K562 (cell line): ENCODE measurements at regions not wholly inside any gene's neighbourhood (a gene's known extent, or its start where the extent isn't known, plus 50 kb on each side); places are given as distances from the start of the nearest gene placed in this dataset.

ENCODE experiments used
- ATAC-seq: fragments of 200-7000 bp; cut with Tn5 transposase; 3 replicates; pipeline ENCODE4 v1.9.1; 2020; ENCODE audit warnings: moderate library complexity
- BruUV-seq: library from RNA; stranded (reverse); fragments of 400-500 nt; replicated peaks from 2 replicates; lab custom pipeline; 2021; lab: Mats Ljungman, UMichigan
- CTCF ChIA-PET: fragments of 300-600 bp; formaldehyde crosslinking; extraction: SDS; loops from one replicate; lab custom pipeline; 2021; ENCODE audit warnings: low intra/inter-chr PET ratio; lab: Yijun Ruan, JAX
- POLR2A ChIA-PET: fragments of 300-600, 350-650 bp; sonication (Branson Sonifier 250); formaldehyde crosslinking; extraction: SDS; loops from one replicate; lab custom pipeline; 2021; ENCODE audit warnings: antibody characterized with exemption, inconsistent platforms; lab: Yijun Ruan, JAX
- DNase-seq, 4 experiments: peaks; one replicate each; pipeline versions ENCODE4 v3.0.0 to v3.0.0-alpha.2; 2011 to 2018; ENCODE audit warnings: low spot score in 3 of 4, mixed read lengths in 3 of 4; ENCODE audit errors: extremely low read depth in 1 of 4
- FAIRE-seq: peaks from 2 replicates; lab custom pipeline; 2011; peaks lifted over from hg19 to GRCh38; lab: Jason Lieb, UNC
- H2AFZ ChIP-seq: 2 replicates; pipeline ENCODE4 v1.6.0; 2011; ENCODE audit warnings: low read depth, low read length, control low read depth, inconsistent platforms
- H3K27ac ChIP-seq: fragments of 200-600 bp; 3 replicates; pipeline ENCODE4 v1.8.0; 2011; ENCODE audit warnings: low read depth, mild to moderate bottlenecking, control low read depth, inconsistent platforms, low read length, moderate library complexity, mixed read lengths; ENCODE audit errors: extremely low read depth
- H3K27me3 ChIP-seq, 2 experiments: fragments of 300-600 bp in 1 of 2; 2 replicates in 1 of 2; 3 replicates in 1 of 2; pipeline versions ENCODE4 v1.6.0 to v1.8.0; 2011; ENCODE audit warnings: inconsistent platforms in 2 of 2, low read length in 2 of 2, mild to moderate bottlenecking in 1 of 2, mixed read lengths in 1 of 2, moderate library complexity in 1 of 2; ENCODE audit not compliant: control insufficient read depth in 2 of 2, insufficient read depth in 2 of 2
- H3K36me3 ChIP-seq: fragments of 300-600 bp; 3 replicates; pipeline ENCODE4 v1.8.0; 2011; ENCODE audit warnings: mild to moderate bottlenecking, low read length, inconsistent platforms; ENCODE audit not compliant: control insufficient read depth, insufficient read depth
- H3K4me1 ChIP-seq, 2 experiments: fragments of 200-600 bp in 1 of 2; replicated peaks in 1 of 2; 2 replicates in 1 of 2; 3 replicates in 1 of 2; pipeline versions ENCODE4 v1.5.1 to v1.8.0; 2011; ENCODE audit warnings: inconsistent platforms in 2 of 2, low read length in 2 of 2, mild to moderate bottlenecking in 1 of 2, mixed read lengths in 1 of 2, moderate library complexity in 1 of 2; ENCODE audit not compliant: control insufficient read depth in 2 of 2, insufficient read depth in 2 of 2
- H3K4me2 ChIP-seq: 2 replicates; pipeline ENCODE4 v1.6.1; 2011; ENCODE audit warnings: low read length, control low read depth, inconsistent platforms, mixed read lengths; ENCODE audit not compliant: insufficient read depth
- H3K4me3 ChIP-seq: fragments of 200-600 bp; sonication (generic), shearing (Covaris generic); 2 replicates; pipeline ENCODE4 v1.5.1; 2016; ENCODE audit warnings: control low read depth, inconsistent platforms
- H3K79me2 ChIP-seq: fragments of 200-600 bp; 3 replicates; pipeline ENCODE4 v1.8.0; 2011; ENCODE audit warnings: low read length, inconsistent platforms; ENCODE audit not compliant: control insufficient read depth, insufficient read depth
- H3K9ac ChIP-seq, 2 experiments: 2 replicates each; pipeline versions ENCODE4 v1.6.0 to v1.6.1; 2011; ENCODE audit warnings: low read depth in 2 of 2, low read length in 2 of 2, control low read depth in 1 of 2, inconsistent platforms in 1 of 2, mild to moderate bottlenecking in 1 of 2, mixed read lengths in 1 of 2; ENCODE audit not compliant: insufficient read depth in 1 of 2
- H3K9me1 ChIP-seq: one replicate; pipeline ENCODE4 v1.6.0; 2011; ENCODE audit warnings: inconsistent platforms, mild to moderate bottlenecking, low read length, moderate library complexity; ENCODE audit not compliant: control insufficient read depth, insufficient read depth
- H3K9me3 ChIP-seq: replicated peaks from 2 replicates; pipeline ENCODE4 v1.5.1; 2011; ENCODE audit warnings: low read depth, low read length, inconsistent platforms; ENCODE audit not compliant: control insufficient read depth, insufficient read depth
- H4K20me1 ChIP-seq: replicated peaks from 2 replicates; pipeline ENCODE4 v1.6.1; 2011; ENCODE audit warnings: low read length, inconsistent platforms, mixed read lengths; ENCODE audit not compliant: control insufficient read depth, insufficient read depth
- BRCA1 ChIP-seq, 2 experiments: fragments of 450-650 bp in 1 of 2; sonication (generic) in 1 of 2; formaldehyde crosslinking in 1 of 2; IDR thresholded peaks; 2 replicates each; pipeline versions ENCODE4 v1.5.0 to v1.6.1; 2017 to 2020; ENCODE audit warnings: mild to moderate bottlenecking in 1 of 2, missing genetic modification reagents in 1 of 2
- DDX20 ChIP-seq: fragments of 450-650 bp; IDR thresholded peaks from 2 replicates; pipeline ENCODE4 v1.6.1; 2016; ENCODE audit warnings: missing genetic modification characterization, low read depth, mild to moderate bottlenecking, missing compliant biosample characterization, moderate library complexity
- DNMT1 ChIP-seq: fragments of 450-650 bp; IDR thresholded peaks from 2 replicates; pipeline ENCODE4 v1.6.1; 2016; ENCODE audit warnings: antibody characterized with exemption, mild to moderate bottlenecking
- EWSR1 ChIP-seq: fragments of 450-650 bp; IDR thresholded peaks from 2 replicates; pipeline ENCODE4 v1.6.1; 2018; ENCODE audit warnings: borderline replicate concordance, mild to moderate bottlenecking, low read depth, moderate library complexity; ENCODE audit not compliant: partially characterized antibody
- NR3C1 ChIP-seq: sonication (generic); formaldehyde crosslinking; IDR thresholded peaks from 2 replicates; pipeline ENCODE4 v1.8.1; 2022; ENCODE audit warnings: missing genetic modification reagents
- PTRF ChIP-seq: fragments of 450-650 bp; IDR thresholded peaks from 2 replicates; pipeline ENCODE4 v1.6.1; 2016; ENCODE audit warnings: mild to moderate bottlenecking, missing genetic modification characterization, missing compliant biosample characterization
- ZSCAN32 ChIP-seq: fragments of 450-650 bp; formaldehyde crosslinking; IDR thresholded peaks from 2 replicates; pipeline ENCODE4 v1.4.0; 2020; ENCODE audit warnings: mild to moderate bottlenecking, moderate library complexity
- WGBS: fragments of 100-300 bp; shearing (Covaris generic); methylation state at CpG from one replicate; pipeline ENCODE4 v1.1.6; 2016; ENCODE audit warnings: low coverage, mixed read lengths; ENCODE audit not compliant: insufficient coverage; ENCODE audit errors: missing lambda C conversion rate; 5-methylcytosine and 5-hydroxymethylcytosine counted together
- in situ Hi-C: fragments of 300-500 bp; cut with MboI; formaldehyde crosslinking; loops from 4 replicates; pipeline ENCODE4 v1.15.0; 2018; ENCODE audit warnings: inconsistent platforms, mixed read lengths
- intact Hi-C: fragments of 100-400 bp; cut with micrococcal nuclease; formaldehyde crosslinking; loops from 2 replicates; pipeline ENCODE4 v1.14.2; 2022
- TF ChIP-seq, protein P1 (sequence below): fragments of 250-450 bp; sonication (Bioruptor Pico); IDR thresholded peaks from 2 replicates; pipeline ENCODE4 v1.5.0; 2021; ENCODE audit warnings: mild to moderate bottlenecking, moderate library complexity
- TF ChIP-seq, protein P2 (sequence below): fragments of 200-400 bp; formaldehyde crosslinking; IDR thresholded peaks from 2 replicates; pipeline ENCODE4 v1.6.1; 2017; ENCODE audit warnings: mild to moderate bottlenecking, low read depth, low read length, moderate library complexity

DNA sequence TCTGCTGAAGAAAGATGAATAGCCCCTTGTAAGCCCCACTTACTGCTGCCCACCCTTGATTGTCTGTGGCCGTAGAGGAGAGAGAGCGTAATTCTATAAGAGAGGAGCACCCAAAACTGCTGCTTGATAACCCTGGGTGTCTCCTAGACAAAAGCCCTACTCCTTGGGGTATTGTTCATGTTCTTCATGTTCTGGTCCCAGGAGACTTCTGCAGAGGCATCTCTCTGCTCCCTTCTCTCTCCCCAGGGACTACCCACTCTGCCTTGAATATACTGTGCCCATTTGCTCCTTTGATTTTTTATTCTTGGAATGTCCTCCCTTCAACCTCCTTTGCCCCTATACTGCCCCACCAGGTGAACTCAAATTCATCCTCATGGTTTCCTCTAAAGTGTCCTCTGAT lies 417.8 kb upstream of the CADM1 start:
- Histone ChIP-seq H3K9me1 (no peaks in the 10 kb centered on the region), H3K4me3 (no peak overlapping the region), H3K36me3 (no peaks in the 10 kb centered on the region), H3K4me1 (no peaks in the 10 kb centered on the region), H3K27me3 (no peaks in the 10 kb centered on the region), H4K20me1 (no peaks in the 10 kb centered on the region), H3K9ac (no peak overlapping the region), H3K9me3 (no peaks in the 10 kb centered on the region), H2AFZ (no peak overlapping the region), H3K79me2 (no peaks in the 10 kb centered on the region), H3K4me2 (no peak overlapping the region), H3K27ac (no peak overlapping the region)
- CTCF ChIA-PET, result no interaction called here
- TF ChIP-seq, protein P1, sequence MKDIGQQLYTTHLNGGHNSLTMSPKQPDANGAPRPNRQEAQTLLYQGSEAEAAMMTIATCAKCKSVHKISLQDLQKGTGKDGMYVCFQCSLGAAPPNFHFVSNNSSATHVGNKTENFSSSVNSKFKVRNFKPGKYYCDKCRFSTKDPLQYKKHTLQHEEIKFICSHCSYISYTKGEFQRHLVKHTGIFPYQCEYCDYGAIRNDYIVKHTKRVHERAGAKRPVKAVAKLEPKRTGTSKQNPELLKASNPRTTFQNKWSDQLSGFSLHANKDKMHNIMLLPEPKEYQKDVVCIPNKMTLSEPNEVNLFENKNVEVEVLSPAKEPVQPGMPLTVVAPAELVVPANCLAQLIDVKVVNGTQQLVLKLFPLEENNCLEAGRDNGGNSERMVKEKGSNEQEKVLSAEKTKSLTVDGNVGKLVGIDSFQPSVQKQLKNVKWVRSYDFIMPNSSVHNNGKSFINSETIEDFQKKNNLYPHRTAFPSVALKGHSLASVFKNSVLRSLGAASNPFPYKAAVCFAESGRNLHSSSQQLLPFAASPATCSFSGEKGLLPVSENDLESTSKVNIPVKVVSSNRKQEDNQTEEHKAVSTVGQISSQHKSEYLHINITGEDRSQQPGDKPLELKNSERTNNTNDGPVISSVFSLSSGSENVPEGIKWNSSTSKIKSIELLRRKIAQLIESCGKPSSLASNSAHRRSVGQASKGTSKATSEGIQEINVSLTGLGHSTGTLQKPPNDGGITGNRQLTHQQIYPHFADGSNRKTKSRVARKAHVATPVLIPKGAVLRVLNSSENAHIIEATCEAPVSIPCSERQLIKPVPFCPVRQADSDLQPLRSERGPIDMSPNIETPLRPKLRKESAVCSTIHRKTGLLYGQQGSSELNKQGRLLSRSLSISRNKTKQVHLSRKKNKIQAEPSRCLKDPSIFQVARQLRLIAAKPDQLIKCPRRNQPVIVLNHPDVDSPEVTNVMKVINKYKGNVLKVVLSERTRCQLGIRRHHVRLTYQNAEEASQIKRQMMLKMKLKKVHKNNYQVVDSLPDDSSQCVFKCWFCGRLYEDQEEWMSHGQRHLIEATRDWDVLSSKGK (CRISPR knock-in tag), result no peak
- TF ChIP-seq NR3C1 (CRISPR knock-in tag), result no peak
- TF ChIP-seq PTRF (tag), result no peak
- TF ChIP-seq EWSR1, result no peak
- TF ChIP-seq, protein P2, sequence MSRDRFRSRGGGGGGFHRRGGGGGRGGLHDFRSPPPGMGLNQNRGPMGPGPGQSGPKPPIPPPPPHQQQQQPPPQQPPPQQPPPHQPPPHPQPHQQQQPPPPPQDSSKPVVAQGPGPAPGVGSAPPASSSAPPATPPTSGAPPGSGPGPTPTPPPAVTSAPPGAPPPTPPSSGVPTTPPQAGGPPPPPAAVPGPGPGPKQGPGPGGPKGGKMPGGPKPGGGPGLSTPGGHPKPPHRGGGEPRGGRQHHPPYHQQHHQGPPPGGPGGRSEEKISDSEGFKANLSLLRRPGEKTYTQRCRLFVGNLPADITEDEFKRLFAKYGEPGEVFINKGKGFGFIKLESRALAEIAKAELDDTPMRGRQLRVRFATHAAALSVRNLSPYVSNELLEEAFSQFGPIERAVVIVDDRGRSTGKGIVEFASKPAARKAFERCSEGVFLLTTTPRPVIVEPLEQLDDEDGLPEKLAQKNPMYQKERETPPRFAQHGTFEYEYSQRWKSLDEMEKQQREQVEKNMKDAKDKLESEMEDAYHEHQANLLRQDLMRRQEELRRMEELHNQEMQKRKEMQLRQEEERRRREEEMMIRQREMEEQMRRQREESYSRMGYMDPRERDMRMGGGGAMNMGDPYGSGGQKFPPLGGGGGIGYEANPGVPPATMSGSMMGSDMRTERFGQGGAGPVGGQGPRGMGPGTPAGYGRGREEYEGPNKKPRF, result no peak
- TF ChIP-seq DDX20, result no peak
- TF ChIP-seq ZSCAN32 (CRISPR knock-in tag), result no peak
- no peak for TF ChIP-seq DNMT1
- no peak for TF ChIP-seq BRCA1 (IDR thresholded peaks at IDR 0.05)
- TF ChIP-seq BRCA1 (CRISPR knock-in tag; IDR thresholded peaks at IDR 0.05), result no peak
- intact Hi-C loops, result no loop called here
- POLR2A ChIA-PET, result no interaction called here
- ATAC-seq (no peak), FAIRE-seq (no peak), DNase-seq (no peak)
- no TSS peak for BruUV-seq
- in situ Hi-C loops, result no loop called here
- WGBS, result 0% methylated on average over 2 of the region's 2 CpGs
